IMR-90 (cell line): ENCODE measurements at regions not wholly inside any gene's neighbourhood (a gene's known extent, or its start where the extent isn't known, plus 50 kb on each side); places are given as distances from the start of the nearest gene placed in this dataset.

ENCODE experiments used
- ATAC-seq: fragments of 200-7000 bp; cut with Tn5 transposase; 2 replicates; pipeline ENCODE4 v1.9.1; 2020; ENCODE audit warnings: low read depth, mild to moderate bottlenecking, moderate library complexity
- BruUV-seq: library from RNA; stranded (reverse); fragments of 400-500 nt; replicated peaks from 2 replicates; lab custom pipeline; 2021; lab: Mats Ljungman, UMichigan
- CTCF ChIA-PET: fragments of 300-600 bp; formaldehyde crosslinking; extraction: SDS; loops from one replicate; lab custom pipeline; 2021; ENCODE audit warnings: antibody characterized with exemption; lab: Yijun Ruan, JAX
- POLR2A ChIA-PET: fragments of 300-600 bp; sonication (Branson Sonifier 250); formaldehyde crosslinking; loops from one replicate; lab custom pipeline; 2022; ENCODE audit warnings: antibody characterized with exemption; ENCODE audit not compliant: unreplicated experiment; lab: Charles Lee
- DNase-seq: peaks from one replicate; pipeline ENCODE4 v3.0.0; 2013
- H2AFZ ChIP-seq: replicated peaks from 2 replicates; pipeline ENCODE3; 2013; ENCODE audit warnings: low read length, mild to moderate bottlenecking; ENCODE audit not compliant: poor library complexity
- H2AK5ac ChIP-seq: 2 replicates; pipeline ENCODE4 v1.6.1; 2013; ENCODE audit warnings: low read depth, low read length, inconsistent platforms
- H2AK9ac ChIP-seq: replicated peaks from 2 replicates; pipeline ENCODE3; 2013; ENCODE audit warnings: mild to moderate bottlenecking, low read depth, low read length, moderate library complexity; ENCODE audit not compliant: poor library complexity
- H2BK120ac ChIP-seq: 2 replicates; pipeline ENCODE4 v1.6.1; 2013; ENCODE audit warnings: low read depth, low read length, inconsistent platforms
- H2BK15ac ChIP-seq: 3 replicates; pipeline ENCODE4 v1.6.1; 2013; ENCODE audit warnings: low read depth, low read length, inconsistent platforms
- H2BK20ac ChIP-seq: 2 replicates; pipeline ENCODE4 v1.6.1; 2013; ENCODE audit warnings: low read depth, mild to moderate bottlenecking, inconsistent platforms, low read length, moderate library complexity
- H2BK5ac ChIP-seq: 2 replicates; pipeline ENCODE4 v1.6.1; 2013; ENCODE audit warnings: mild to moderate bottlenecking, low read depth, low read length, inconsistent platforms; ENCODE audit not compliant: poor library complexity, severe bottlenecking
- H3K14ac ChIP-seq: replicated peaks from 2 replicates; pipeline ENCODE4 v1.6.1; 2013; ENCODE audit warnings: low read depth, low read length, inconsistent platforms
- H3K18ac ChIP-seq: 2 replicates; pipeline ENCODE4 v1.6.1; 2013; ENCODE audit warnings: low read depth, low read length, control low read depth
- H3K23ac ChIP-seq: 2 replicates; pipeline ENCODE4 v1.6.1; 2013; ENCODE audit warnings: low read depth, low read length, inconsistent platforms
- H3K27ac ChIP-seq: 2 replicates; pipeline ENCODE4 v1.5.1; 2013; ENCODE audit warnings: mild to moderate bottlenecking, control low read depth, low read length; ENCODE audit not compliant: insufficient read depth
- H3K27me3 ChIP-seq: 2 replicates; pipeline ENCODE4 v1.6.1; 2013; ENCODE audit warnings: low read length; ENCODE audit not compliant: control insufficient read depth, insufficient read depth
- H3K36me3 ChIP-seq: 2 replicates; pipeline ENCODE4 v1.6.1; 2013; ENCODE audit warnings: low read length, mixed read lengths; ENCODE audit not compliant: control insufficient read depth, insufficient read depth
- H3K4ac ChIP-seq: 2 replicates; pipeline ENCODE4 v1.6.1; 2013; ENCODE audit warnings: low read depth, low read length, inconsistent platforms
- H3K4me1 ChIP-seq: 2 replicates; pipeline ENCODE4 v1.6.1; 2013; ENCODE audit warnings: low read length, mixed read lengths; ENCODE audit not compliant: control insufficient read depth, insufficient read depth
- H3K4me2 ChIP-seq: 2 replicates; pipeline ENCODE4 v1.6.1; 2013; ENCODE audit warnings: low read depth, mild to moderate bottlenecking, control low read depth, low read length, moderate library complexity
- H3K4me3 ChIP-seq: 2 replicates; pipeline ENCODE4 v1.5.1; 2013; ENCODE audit warnings: low read depth, mild to moderate bottlenecking, control low read depth, low read length, moderate library complexity; ENCODE audit not compliant: insufficient read depth
- H3K56ac ChIP-seq: 2 replicates; pipeline ENCODE4 v1.6.1; 2013; ENCODE audit warnings: low read length, inconsistent platforms; ENCODE audit not compliant: insufficient read depth; ENCODE audit errors: extremely low read depth
- H3K79me1 ChIP-seq, 2 experiments: 2 replicates each; pipeline ENCODE4 v1.6.1; 2013; ENCODE audit warnings: low read length in 2 of 2, inconsistent platforms in 1 of 2, low read depth in 1 of 2
- H3K9ac ChIP-seq: 2 replicates; pipeline ENCODE4 v1.6.1; 2013; ENCODE audit warnings: low read depth, low read length, control low read depth
- H3K9me1 ChIP-seq: 2 replicates; pipeline ENCODE4 v1.6.1; 2013; ENCODE audit warnings: low read length, inconsistent platforms; ENCODE audit not compliant: insufficient read depth
- H3K9me3 ChIP-seq: 2 replicates; pipeline ENCODE4 v1.6.1; 2013; ENCODE audit warnings: low read length; ENCODE audit not compliant: control insufficient read depth, insufficient read depth
- H4K20me1 ChIP-seq: 2 replicates; pipeline ENCODE4 v1.6.1; 2013; ENCODE audit warnings: low read length, inconsistent platforms; ENCODE audit not compliant: insufficient read depth
- H4K5ac ChIP-seq: 2 replicates; pipeline ENCODE4 v1.6.1; 2013; ENCODE audit warnings: mild to moderate bottlenecking, low read depth, low read length, control low read depth
- H4K8ac ChIP-seq, 2 experiments: 2 replicates each; pipeline ENCODE4 v1.6.1; 2013; ENCODE audit warnings: low read depth in 2 of 2, low read length in 2 of 2, control low read depth in 1 of 2, inconsistent platforms in 1 of 2
- H4K91ac ChIP-seq: 2 replicates; pipeline ENCODE4 v1.6.1; 2013; ENCODE audit warnings: low read depth, low read length, inconsistent platforms; ENCODE audit not compliant: insufficient read depth
- BHLHE40 ChIP-seq: fragments of 150-350 bp; IDR thresholded peaks from 2 replicates; pipeline ENCODE4 v1.6.1; 2016; ENCODE audit warnings: mild to moderate bottlenecking, low read depth, low read length
- CHD1 ChIP-seq: IDR thresholded peaks from 2 replicates; pipeline ENCODE4 v1.6.1; 2012; ENCODE audit warnings: low read depth, low read length, improper control_type of control experiment
- MXI1 ChIP-seq: IDR thresholded peaks from 2 replicates; pipeline ENCODE4 v1.6.1; 2012; ENCODE audit warnings: low read depth, mild to moderate bottlenecking, low read length, moderate library complexity, borderline replicate concordance
- RAD21 ChIP-seq: IDR thresholded peaks from 2 replicates; pipeline ENCODE4 v1.6.1; 2012; ENCODE audit warnings: low read length, improper control_type of control experiment
- RCOR1 ChIP-seq: IDR thresholded peaks from 2 replicates; pipeline ENCODE4 v1.6.1; 2012; ENCODE audit warnings: mild to moderate bottlenecking, low read length, improper control_type of control experiment; ENCODE audit not compliant: insufficient replicate concordance
- SMC3 ChIP-seq: fragments of 150-350 bp; IDR thresholded peaks from 2 replicates; pipeline ENCODE4 v1.6.1; 2016; ENCODE audit warnings: low read depth, mild to moderate bottlenecking, antibody characterized with exemption, low read length, moderate library complexity
- USF2 ChIP-seq: fragments of 150-350 bp; IDR thresholded peaks from 2 replicates; pipeline ENCODE4 v1.6.1; 2017; ENCODE audit warnings: mild to moderate bottlenecking, antibody characterized with exemption, low read length, low read depth
- WGBS, 2 experiments: methylation state at CpG; one replicate each; pipeline versions ENCODE4 v1.1.5 to v1.1.7; 2013; ENCODE audit warnings: missing lambda C conversion rate in 2 of 2; ENCODE audit not compliant: insufficient read length in 1 of 2; ENCODE audit errors: extremely low coverage in 2 of 2; 5-methylcytosine and 5-hydroxymethylcytosine counted together
- dilution Hi-C: fragments of 300-500 bp; cut with HindIII; formaldehyde crosslinking; loops from one replicate; pipeline ENCODE4 v1.14.3; 2018; ENCODE audit warnings: low sequenced_read_pairs; ENCODE audit not compliant: unreplicated experiment
- in situ Hi-C: fragments of 300-500 bp; cut with MboI; formaldehyde crosslinking; loops from 3 replicates; pipeline ENCODE4 v1.14.3; 2019; ENCODE audit warnings: low sequenced_read_pairs, inconsistent platforms, mixed read lengths
- intact Hi-C: fragments of 100-400 bp; cut with micrococcal nuclease; formaldehyde crosslinking; loops from 2 replicates; pipeline ENCODE4 v1.10.0; 2022
- TF ChIP-seq, protein P1 (sequence below): fragments of 150-350 bp; IDR thresholded peaks from 2 replicates; pipeline ENCODE4 v1.6.1; 2016; ENCODE audit warnings: low read depth, mild to moderate bottlenecking, low read length, moderate library complexity, borderline replicate concordance

GRCh38 chr6:80946402-80946801 is 806.1 kb downstream of the TENT5A start:
- ATAC-seq (no peak), DNase-seq (no peak)
- H3K4me1 ChIP-seq, result no peaks in the 10 kb centered on the region
- no peak overlapping the region for H2BK15ac ChIP-seq
- H2BK5ac ChIP-seq, result no peak overlapping the region
- no peak overlapping the region for H2AFZ ChIP-seq
- 90% methylated on average over 2 of the region's 3 CpGs; no CpG with 5 or more reads in 1 of the 2 experiments for WGBS, 2 experiments
- intact Hi-C loops (no loop called here), in situ Hi-C loops (no loop called here), dilution Hi-C loops (no loop called here)
- H3K23ac ChIP-seq, result no peak overlapping the region
- no peak overlapping the region for H4K91ac ChIP-seq
- TF ChIP-seq, protein P1, sequence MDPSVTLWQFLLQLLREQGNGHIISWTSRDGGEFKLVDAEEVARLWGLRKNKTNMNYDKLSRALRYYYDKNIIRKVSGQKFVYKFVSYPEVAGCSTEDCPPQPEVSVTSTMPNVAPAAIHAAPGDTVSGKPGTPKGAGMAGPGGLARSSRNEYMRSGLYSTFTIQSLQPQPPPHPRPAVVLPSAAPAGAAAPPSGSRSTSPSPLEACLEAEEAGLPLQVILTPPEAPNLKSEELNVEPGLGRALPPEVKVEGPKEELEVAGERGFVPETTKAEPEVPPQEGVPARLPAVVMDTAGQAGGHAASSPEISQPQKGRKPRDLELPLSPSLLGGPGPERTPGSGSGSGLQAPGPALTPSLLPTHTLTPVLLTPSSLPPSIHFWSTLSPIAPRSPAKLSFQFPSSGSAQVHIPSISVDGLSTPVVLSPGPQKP, result no peak
- no peak for TF ChIP-seq RAD21
- TF ChIP-seq MXI1, result no peak
- TF ChIP-seq RCOR1, result no peak
- no peak for TF ChIP-seq CHD1
- TF ChIP-seq SMC3, result no peak
- no peak for TF ChIP-seq BHLHE40
- TF ChIP-seq USF2, result no peak
- H3K36me3 ChIP-seq, result no peaks in the 10 kb centered on the region
- no peak overlapping the region for H3K14ac ChIP-seq
- H3K9me3 ChIP-seq, result no peaks in the 10 kb centered on the region
- BruUV-seq, result no TSS peak
- no peak overlapping the region for H4K5ac ChIP-seq
- no peak overlapping the region for H3K56ac ChIP-seq
- no peak overlapping the region for H2BK20ac ChIP-seq
- no peak overlapping the region for H3K4me2 ChIP-seq
- H3K9me1 ChIP-seq, result no peaks in the 10 kb centered on the region
- CTCF ChIA-PET, result interaction anchor here (1.2 kb wide), 1 partner anchor 24 kb away, joined by 3 read pairs; no protein-coding TSS in a partner anchor
- H3K4ac ChIP-seq, result no peak overlapping the region
- no peaks in the 10 kb centered on the region for H4K20me1 ChIP-seq
- H3K4me3 ChIP-seq, result no peak overlapping the region
- H2AK9ac ChIP-seq, result no peak overlapping the region
- no peak overlapping the region for H3K9ac ChIP-seq
- no peak overlapping the region for H4K8ac ChIP-seq
- no peak overlapping the region for H3K27ac ChIP-seq
- no peaks in the 10 kb centered on the region for H3K79me1 ChIP-seq
- H3K27me3 ChIP-seq, result no peaks in the 10 kb centered on the region
- no peak overlapping the region for H2AK5ac ChIP-seq
- H3K18ac ChIP-seq, result no peak overlapping the region
- no peak overlapping the region for H2BK120ac ChIP-seq
- POLR2A ChIA-PET, result no interaction called here
